BE2C (cell line): ENCODE measurements at regions not wholly inside any gene's neighbourhood (a gene's known extent, or its start where the extent isn't known, plus 50 kb on each side); places are given as distances from the start of the nearest gene placed in this dataset.

Experiments
- DNase-seq: peaks from one replicate; pipeline ENCODE4 v3.0.0-alpha.2; 2020
- H3K27me3 ChIP-seq: fragments of 250-450 bp; sonication (Bioruptor Pico); 2 replicates; pipeline ENCODE4 v1.5.1; 2020; ENCODE audit warnings: mild to moderate bottlenecking
- H3K36me3 ChIP-seq: fragments of 250-450 bp; sonication (Bioruptor Pico); 2 replicates; pipeline ENCODE4 v1.5.1; 2020; ENCODE audit warnings: mild to moderate bottlenecking
- H3K4me1 ChIP-seq: fragments of 250-450 bp; sonication (Bioruptor Pico); 2 replicates; pipeline ENCODE4 v1.5.1; 2020
- H3K4me3 ChIP-seq: 2 replicates; pipeline ENCODE4 v1.5.1; 2011; ENCODE audit warnings: low read depth, low read length
- H3K9me3 ChIP-seq: fragments of 250-450 bp; sonication (Bioruptor Pico); 2 replicates; pipeline ENCODE4 v1.5.1; 2020
- CTCF ChIP-seq: IDR thresholded peaks from 2 replicates; pipeline ENCODE4 v1.5.1; 2012; ENCODE audit warnings: mild to moderate bottlenecking, low read depth, low read length

- TF ChIP-seq CTCF: no peak
- Histone ChIP-seq H3K27me3 (no peaks in the 10 kb centered on the region), H3K9me3 (peaks cover 2% of the 10 kb centered on the region; the same call in 1 of the 2 replicates), H3K4me3 (no peak overlapping the region), H3K4me1 (no peaks in the 10 kb centered on the region), H3K36me3 (no peaks in the 10 kb centered on the region)
- DNase-seq: no peak
These were observed 147.2 kb upstream of the IRX2 start for GRCh38 chr5:2898661-2899060.

- Histone ChIP-seq H3K9me3 (0 out of 2 replicates have a peak, but pooled peaks cover 2% of the 10 kb centered on the region), H3K27me3 (no peaks in the 10 kb centered on the region), H3K4me3 (no peak overlapping the region), H3K4me1 (no peaks in the 10 kb centered on the region), H3K36me3 (no peaks in the 10 kb centered on the region)
- DNase-seq: no peak
- no peak for TF ChIP-seq CTCF
These were observed 145.9 kb upstream of the IRX2 start for GRCh38 chr5:2897276-2897961.

- no peak for TF ChIP-seq CTCF
- no peak overlapping the region for H3K4me3 ChIP-seq
- H3K9me3 ChIP-seq: no peaks in the 10 kb centered on the region
- H3K36me3 ChIP-seq: no peaks in the 10 kb centered on the region
- no peaks in the 10 kb centered on the region for H3K27me3 ChIP-seq
- no peaks in the 10 kb centered on the region for H3K4me1 ChIP-seq
- no peak for DNase-seq
These were observed 145.1 kb upstream of the IRX2 start for GRCh38 chr5:2896371-2897275.

GRCh38 chr5:2895876-2896275 is 144.4 kb upstream of the IRX2 start:
- Histone ChIP-seq H3K4me3 (no peak overlapping the region), H3K36me3 (no peaks in the 10 kb centered on the region), H3K4me1 (no peaks in the 10 kb centered on the region), H3K27me3 (no peaks in the 10 kb centered on the region), H3K9me3 (no peaks in the 10 kb centered on the region)
- no peak for DNase-seq
- no peak for TF ChIP-seq CTCF

- TF ChIP-seq CTCF: no peak
- Histone ChIP-seq H3K9me3 (no peaks in the 10 kb centered on the region), H3K4me3 (no peak overlapping the region), H3K27me3 (no peaks in the 10 kb centered on the region), H3K36me3 (no peaks in the 10 kb centered on the region), H3K4me1 (no peaks in the 10 kb centered on the region)
- no peak for DNase-seq
These were observed 143.7 kb upstream of the IRX2 start for GRCh38 chr5:2895196-2895595.

- Histone ChIP-seq H3K36me3 (no peaks in the 10 kb centered on the region), H3K4me1 (no peaks in the 10 kb centered on the region), H3K4me3 (no peak overlapping the region), H3K9me3 (no peaks in the 10 kb centered on the region; the same call in 1 of the 2 replicates), H3K27me3 (no peaks in the 10 kb centered on the region)
- DNase-seq: no peak
- no peak for TF ChIP-seq CTCF
These were observed 143.3 kb upstream of the IRX2 start for GRCh38 chr5:2894736-2895135.
